ENCODE measurements at regions not wholly inside any gene's neighbourhood (a gene's known extent, or its start where the extent isn't known, plus 50 kb on each side); places are given as distances from the start of the nearest gene placed in this dataset.

GRCh38 chr20:50393242-50393641 lies 116.9 kb upstream of the PTPN1 start:
- CTCF ChIA-PET: no interaction called here

GRCh38 chr20:50393990-50394561 lies 116.1 kb upstream of the PTPN1 start:
- H3K9me3 Mint-ChIP-seq: no peaks in the 10 kb centered on the region
- intact Hi-C loops (cut with micrococcal nuclease): no loop called here
- no peaks in the 10 kb centered on the region for H3K36me3 Mint-ChIP-seq (ENCODE audit: low read depth)
- ATAC-seq (no peak), DNase-seq (no peak)
- ChIA-PET POLR2A (no interaction called here), CTCF (interaction anchor here (1.5 kb wide), 1 partner anchor 70 kb away, joined by 4 read pairs; no protein-coding TSS in a partner anchor)
- no peaks in the 10 kb centered on the region for H3K27me3 Mint-ChIP-seq
- H3K4me3 Mint-ChIP-seq: no peak overlapping the region
- TF ChIP-seq CTCF (IDR thresholded peaks at IDR 0.05): no peak
- H3K27ac Mint-ChIP-seq: no peak overlapping the region
- H3K4me1 Mint-ChIP-seq (ENCODE audit: low read depth): peaks cover 10% of the 10 kb centered on the region

More at GRCh38 chr20:50393242-50393641, 116.9 kb upstream of the PTPN1 start:
- ATAC-seq: no peak
- no peaks in the 10 kb centered on the region for H3K27me3 Mint-ChIP-seq
- POLR2A ChIA-PET: no interaction called here
- intact Hi-C loops (cut with micrococcal nuclease): no loop called here
- no peak for TF ChIP-seq CTCF (IDR thresholded peaks at IDR 0.05)
- no peak overlapping the region for H3K27ac Mint-ChIP-seq
- H3K4me1 Mint-ChIP-seq (ENCODE audit: low read depth): peaks cover 15% of the 10 kb centered on the region
- DNase-seq: no peak
- no peak overlapping the region for H3K4me3 Mint-ChIP-seq
- no peaks in the 10 kb centered on the region for H3K9me3 Mint-ChIP-seq
- no peaks in the 10 kb centered on the region for H3K36me3 Mint-ChIP-seq (ENCODE audit: low read depth)

- Mint-ChIP-seq H3K4me3 (no peak overlapping the region), H3K27me3 (no peaks in the 10 kb centered on the region), H3K36me3 (ENCODE audit: low read depth) (no peaks in the 10 kb centered on the region), H3K9me3 (no peaks in the 10 kb centered on the region), H3K27ac (no peak overlapping the region), H3K4me1 (ENCODE audit: low read depth) (peaks cover 10% of the 10 kb centered on the region)
- TF ChIP-seq CTCF (IDR thresholded peaks at IDR 0.05): no peak
- ATAC-seq: no peak
- DNase-seq: no peak
- intact Hi-C loops (cut with micrococcal nuclease): no loop called here
- CTCF ChIA-PET: interaction anchor here (1.5 kb wide), 1 partner anchor 69 kb away, joined by 4 read pairs; no protein-coding TSS in a partner anchor
- POLR2A ChIA-PET: interaction anchor here (0.5 kb wide), 1 partner anchor 1511 kb away, joined by 3 read pairs; no protein-coding TSS in a partner anchor
Measured at GRCh38 chr20:50394569-50394968, 115.6 kb upstream of the PTPN1 start.

GRCh38 chr20:50395251-50395729 lies 114.9 kb upstream of the PTPN1 start:
- TF ChIP-seq CTCF (IDR thresholded peaks at IDR 0.05): no peak
- intact Hi-C loops (cut with micrococcal nuclease): no loop called here
- ChIA-PET CTCF (interaction anchor here (1.5 kb wide), 1 partner anchor 69 kb away, joined by 4 read pairs; no protein-coding TSS in a partner anchor), POLR2A (interaction anchor here (0.5 kb wide), 1 partner anchor 1512 kb away, joined by 3 read pairs; no protein-coding TSS in a partner anchor)
- ATAC-seq (no peak), DNase-seq (no peak)
- no peaks in the 10 kb centered on the region for H3K36me3 Mint-ChIP-seq (ENCODE audit: low read depth)
- H3K9me3 Mint-ChIP-seq: no peaks in the 10 kb centered on the region
- peaks cover 10% of the 10 kb centered on the region for H3K4me1 Mint-ChIP-seq (ENCODE audit: low read depth)
- no peaks in the 10 kb centered on the region for H3K27me3 Mint-ChIP-seq
- no peak overlapping the region for H3K27ac Mint-ChIP-seq
- H3K4me3 Mint-ChIP-seq: no peak overlapping the region

- Mint-ChIP-seq H3K4me3 (no peak overlapping the region), H3K9me3 (no peaks in the 10 kb centered on the region), H3K4me1 (ENCODE audit: low read depth) (peaks cover 10% of the 10 kb centered on the region), H3K36me3 (ENCODE audit: low read depth) (no peaks in the 10 kb centered on the region), H3K27me3 (no peaks in the 10 kb centered on the region), H3K27ac (no peak overlapping the region)
- ChIA-PET POLR2A (no interaction called here), CTCF (no interaction called here)
- no peak for ATAC-seq
- intact Hi-C loops (cut with micrococcal nuclease): no loop called here
- no peak for DNase-seq
- TF ChIP-seq CTCF (IDR thresholded peaks at IDR 0.05): no peak
Measured at GRCh38 chr20:50395914-50396488, 114.2 kb upstream of the PTPN1 start.
